HCT116 (cell line): ENCODE measurements at regions not wholly inside any gene's neighbourhood (a gene's known extent, or its start where the extent isn't known, plus 50 kb on each side); places are given as distances from the start of the nearest gene placed in this dataset.

Experiments used
- ATAC-seq: fragments of 200-7000 bp; cut with Tn5 transposase; 2 replicates; pipeline ENCODE4 v1.9.1; 2020; ENCODE audit warnings: mild to moderate bottlenecking, moderate library complexity
- BruUV-seq: library from RNA; stranded (reverse); fragments of 400-500 nt; replicated peaks from 2 replicates; lab custom pipeline; 2021; lab: Mats Ljungman, UMichigan
- CTCF ChIA-PET: fragments of 300-600 bp; sonication (Branson Sonifier 250); formaldehyde crosslinking; loops from one replicate; lab custom pipeline; 2021; ENCODE audit warnings: antibody characterized with exemption; lab: Charles Lee
- POLR2A ChIA-PET: fragments of 300-600, 350-600 bp; sonication (Branson Sonifier 250); formaldehyde crosslinking; loops from one replicate; lab custom pipeline; 2021; ENCODE audit warnings: antibody characterized with exemption; lab: Charles Lee
- RAD21 ChIA-PET, 2 experiments: fragments of 300-600 bp; sonication (Branson Sonifier 250); formaldehyde crosslinking; loops; one replicate each; lab custom pipeline; 2023; ENCODE audit warnings: low total read pairs in 2 of 2; ENCODE audit not compliant: uncharacterized antibody in 2 of 2, unreplicated experiment in 2 of 2, low non-redundant PET in 1 of 2; lab: Charles Lee
- DNase-seq: peaks from one replicate; pipeline ENCODE4 v3.0.0-alpha.2; 2010; ENCODE audit warnings: low read depth, low spot score
- H2AFZ ChIP-seq: fragments of 200-600 bp; shearing (Covaris generic), sonication (generic); 2 replicates; pipeline ENCODE4 v1.6.1; 2017; ENCODE audit warnings: low read depth, mixed run types, mixed read lengths, antibody characterized with exemption, low read length; ENCODE audit not compliant: poor library complexity, severe bottlenecking
- H3K27ac ChIP-seq: 2 replicates; pipeline ENCODE4 v1.5.1; 2012; ENCODE audit warnings: low read depth, low read length
- H3K27me3 ChIP-seq: fragments of 200-600 bp; sonication (generic); 2 replicates; pipeline ENCODE4 v1.6.1; 2016; ENCODE audit warnings: mixed run types, low read length, mixed read lengths; ENCODE audit not compliant: insufficient read depth
- H3K36me3 ChIP-seq, 2 experiments: fragments of 200-500 bp in 1 of 2; fragments of 200-600 bp in 1 of 2; sonication (Bioruptor generic) in 1 of 2; sonication (generic) in 1 of 2; 2 replicates each; pipeline versions ENCODE4 v1.5.1 to v1.6.1; 2014 to 2016; ENCODE audit warnings: low read length in 2 of 2, inconsistent platforms in 1 of 2, mixed read lengths in 1 of 2, mixed run types in 1 of 2; ENCODE audit not compliant: insufficient read depth in 2 of 2, control insufficient read depth in 1 of 2
- H3K4me1 ChIP-seq, 2 experiments: fragments of 200-600 bp in 1 of 2; sonication (generic) in 1 of 2; 2 replicates each; pipeline versions ENCODE4 v1.5.1 to v1.6.1; 2012 to 2017; ENCODE audit warnings: low read length in 2 of 2, inconsistent platforms in 1 of 2, mild to moderate bottlenecking in 1 of 2, mixed read lengths in 1 of 2, mixed run types in 1 of 2, moderate library complexity in 1 of 2; ENCODE audit not compliant: insufficient read depth in 2 of 2, control insufficient read depth in 1 of 2
- H3K4me2 ChIP-seq: fragments of 200-600 bp; sonication (generic); 2 replicates; pipeline ENCODE4 v1.6.1; 2017; ENCODE audit warnings: mixed run types, low read length, mixed read lengths
- H3K4me3 ChIP-seq, 2 experiments: fragments of 200-600 bp in 1 of 2; sonication (generic) in 1 of 2; replicated peaks in 1 of 2; 2 replicates each; pipeline ENCODE4 v1.5.1; 2011 to 2016; ENCODE audit warnings: low read length in 2 of 2, control low read depth in 1 of 2, low read depth in 1 of 2, mild to moderate bottlenecking in 1 of 2, mixed read lengths in 1 of 2, mixed run types in 1 of 2
- H3K79me2 ChIP-seq: fragments of 200-600 bp; sonication (generic); 2 replicates; pipeline ENCODE4 v1.6.1; 2017; ENCODE audit warnings: mild to moderate bottlenecking, mixed run types, low read length, moderate library complexity, mixed read lengths; ENCODE audit not compliant: insufficient read depth
- H3K9ac ChIP-seq: fragments of 200-600 bp; sonication (generic); 2 replicates; pipeline ENCODE4 v1.6.1; 2016; ENCODE audit warnings: low read length, mixed read lengths
- H3K9me2 ChIP-seq: fragments of 200-600 bp; sonication (generic), shearing (Covaris generic); 2 replicates; pipeline ENCODE4 v1.6.1; 2017; ENCODE audit warnings: mixed run types, mild to moderate bottlenecking, moderate library complexity; ENCODE audit not compliant: insufficient read depth
- H3K9me3 ChIP-seq, 2 experiments: fragments of 200-500 bp in 1 of 2; fragments of 200-600 bp in 1 of 2; sonication (Bioruptor generic) in 1 of 2; sonication (generic) in 1 of 2; 2 replicates each; pipeline ENCODE4 v1.6.1; 2014 to 2017; ENCODE audit warnings: low read length in 2 of 2, mixed read lengths in 2 of 2, inconsistent platforms in 1 of 2, low read depth in 1 of 2, mild to moderate bottlenecking in 1 of 2, mixed run types in 1 of 2, moderate library complexity in 1 of 2; ENCODE audit not compliant: control insufficient read depth in 1 of 2, insufficient read depth in 1 of 2
- H4K20me1 ChIP-seq: fragments of 200-600 bp; sonication (generic), shearing (Covaris generic); 2 replicates; pipeline ENCODE4 v1.6.1; 2017; ENCODE audit warnings: mixed run types, mild to moderate bottlenecking, moderate library complexity; ENCODE audit not compliant: insufficient read depth
- CBX3 ChIP-seq: IDR thresholded peaks from 2 replicates; pipeline ENCODE4 v1.6.1; 2012; ENCODE audit warnings: low read depth
- CEBPB ChIP-seq: IDR thresholded peaks from 2 replicates; pipeline ENCODE4 v1.6.1; 2012; ENCODE audit warnings: low read depth
- ELF1 ChIP-seq: IDR thresholded peaks from 2 replicates; pipeline ENCODE4 v1.6.1; 2012; ENCODE audit warnings: low read depth, borderline replicate concordance
- EZH2 ChIP-seq: fragments of 200-600 bp; sonication (generic); IDR thresholded peaks from 2 replicates; pipeline ENCODE4 v1.6.1; 2017; ENCODE audit warnings: antibody characterized with exemption, mixed run types
- FOSL1 ChIP-seq: IDR thresholded peaks from 2 replicates; pipeline ENCODE4 v1.6.1; 2012; ENCODE audit warnings: low read depth
- POLR2A ChIP-seq: IDR thresholded peaks from 2 replicates; pipeline ENCODE4 v1.7.0; 2011; ENCODE audit warnings: borderline replicate concordance; ENCODE audit not compliant: insufficient read depth, insufficient read length; ENCODE audit errors: extremely low read depth
- POLR2AphosphoS5 ChIP-seq: IDR thresholded peaks from 2 replicates; pipeline ENCODE4 v1.6.1; 2011; ENCODE audit warnings: mild to moderate bottlenecking, low read depth, low read length, moderate library complexity
- SP1 ChIP-seq: IDR thresholded peaks from 2 replicates; pipeline ENCODE4 v1.6.1; 2012; ENCODE audit warnings: low read depth
- SRF ChIP-seq: IDR thresholded peaks from 2 replicates; pipeline ENCODE4 v1.6.1; 2012; ENCODE audit warnings: low read depth
- YY1 ChIP-seq: IDR thresholded peaks from 2 replicates; pipeline ENCODE4 v1.6.1; 2011; ENCODE audit warnings: low read length, low read depth, moderate library complexity, mild to moderate bottlenecking; ENCODE audit not compliant: insufficient replicate concordance; ENCODE audit errors: extremely low read depth
- intact Hi-C: fragments of 100-400 bp; cut with micrococcal nuclease; formaldehyde crosslinking; loops from 2 replicates; pipeline ENCODE4 v1.10.0; 2022
- TF ChIP-seq, protein P1 (sequence below): IDR thresholded peaks from 2 replicates; pipeline ENCODE4 v1.6.1; 2012
- TF ChIP-seq, protein P2 (sequence below): IDR thresholded peaks from 2 replicates; pipeline ENCODE4 v1.6.1; 2012
- TF ChIP-seq, protein P3 (sequence below): IDR thresholded peaks from 2 replicates; pipeline ENCODE4 v1.6.1; 2012; ENCODE audit warnings: low read depth

DNA sequence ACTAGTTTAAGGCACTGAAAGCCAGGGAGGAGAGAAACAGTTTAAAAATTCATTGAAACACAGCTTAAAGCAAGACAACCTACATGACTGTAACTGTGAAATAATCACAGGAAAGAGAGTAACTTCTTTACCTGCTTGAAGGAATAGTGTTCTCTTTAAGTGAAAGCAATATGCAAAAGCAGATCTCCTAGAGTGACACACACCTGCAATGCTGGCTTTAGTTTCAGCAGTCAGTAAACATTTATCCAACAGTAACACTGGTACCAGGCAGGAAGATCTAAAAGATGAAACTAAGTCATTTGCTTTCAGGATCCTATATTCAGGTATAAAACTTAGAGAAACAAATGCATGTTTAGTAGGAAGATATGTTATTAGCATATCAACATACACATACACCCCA is 85.3 kb upstream of the PPM1H start:
- Histone ChIP-seq H3K9me3 (no peaks in the 10 kb centered on the region), H3K36me3 (no peaks in the 10 kb centered on the region), H2AFZ (no peak overlapping the region), H3K9ac (no peak overlapping the region), H3K4me3 (no peak overlapping the region), H3K27ac (no peak overlapping the region), H3K4me1 (no peaks in the 10 kb centered on the region), H4K20me1 (no peaks in the 10 kb centered on the region), H3K27me3 (no peaks in the 10 kb centered on the region), H3K4me2 (no peak overlapping the region), H3K9me2 (no peaks in the 10 kb centered on the region), H3K79me2 (no peaks in the 10 kb centered on the region)
- ChIA-PET RAD21 (no interaction called here), POLR2A (no interaction called here), CTCF (no interaction called here)
- DNase-seq = no peak
- BruUV-seq = no TSS peak
- intact Hi-C loops = no loop called here
- ATAC-seq = no peak
- no peak for TF ChIP-seq CBX3
- no peak for TF ChIP-seq SP1
- no peak for TF ChIP-seq CEBPB
- TF ChIP-seq, protein P1, sequence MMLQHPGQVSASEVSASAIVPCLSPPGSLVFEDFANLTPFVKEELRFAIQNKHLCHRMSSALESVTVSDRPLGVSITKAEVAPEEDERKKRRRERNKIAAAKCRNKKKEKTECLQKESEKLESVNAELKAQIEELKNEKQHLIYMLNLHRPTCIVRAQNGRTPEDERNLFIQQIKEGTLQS = no peak
- TF ChIP-seq ELF1 = no peak
- no peak for TF ChIP-seq EZH2
- no peak for TF ChIP-seq SRF
- no peak for TF ChIP-seq POLR2AphosphoS5
- no peak for TF ChIP-seq FOSL1
- TF ChIP-seq, protein P2, sequence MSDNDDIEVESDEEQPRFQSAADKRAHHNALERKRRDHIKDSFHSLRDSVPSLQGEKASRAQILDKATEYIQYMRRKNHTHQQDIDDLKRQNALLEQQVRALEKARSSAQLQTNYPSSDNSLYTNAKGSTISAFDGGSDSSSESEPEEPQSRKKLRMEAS = no peak
- no peak for TF ChIP-seq YY1
- no peak for TF ChIP-seq POLR2A
- TF ChIP-seq, protein P3, sequence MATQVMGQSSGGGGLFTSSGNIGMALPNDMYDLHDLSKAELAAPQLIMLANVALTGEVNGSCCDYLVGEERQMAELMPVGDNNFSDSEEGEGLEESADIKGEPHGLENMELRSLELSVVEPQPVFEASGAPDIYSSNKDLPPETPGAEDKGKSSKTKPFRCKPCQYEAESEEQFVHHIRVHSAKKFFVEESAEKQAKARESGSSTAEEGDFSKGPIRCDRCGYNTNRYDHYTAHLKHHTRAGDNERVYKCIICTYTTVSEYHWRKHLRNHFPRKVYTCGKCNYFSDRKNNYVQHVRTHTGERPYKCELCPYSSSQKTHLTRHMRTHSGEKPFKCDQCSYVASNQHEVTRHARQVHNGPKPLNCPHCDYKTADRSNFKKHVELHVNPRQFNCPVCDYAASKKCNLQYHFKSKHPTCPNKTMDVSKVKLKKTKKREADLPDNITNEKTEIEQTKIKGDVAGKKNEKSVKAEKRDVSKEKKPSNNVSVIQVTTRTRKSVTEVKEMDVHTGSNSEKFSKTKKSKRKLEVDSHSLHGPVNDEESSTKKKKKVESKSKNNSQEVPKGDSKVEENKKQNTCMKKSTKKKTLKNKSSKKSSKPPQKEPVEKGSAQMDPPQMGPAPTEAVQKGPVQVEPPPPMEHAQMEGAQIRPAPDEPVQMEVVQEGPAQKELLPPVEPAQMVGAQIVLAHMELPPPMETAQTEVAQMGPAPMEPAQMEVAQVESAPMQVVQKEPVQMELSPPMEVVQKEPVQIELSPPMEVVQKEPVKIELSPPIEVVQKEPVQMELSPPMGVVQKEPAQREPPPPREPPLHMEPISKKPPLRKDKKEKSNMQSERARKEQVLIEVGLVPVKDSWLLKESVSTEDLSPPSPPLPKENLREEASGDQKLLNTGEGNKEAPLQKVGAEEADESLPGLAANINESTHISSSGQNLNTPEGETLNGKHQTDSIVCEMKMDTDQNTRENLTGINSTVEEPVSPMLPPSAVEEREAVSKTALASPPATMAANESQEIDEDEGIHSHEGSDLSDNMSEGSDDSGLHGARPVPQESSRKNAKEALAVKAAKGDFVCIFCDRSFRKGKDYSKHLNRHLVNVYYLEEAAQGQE = no peak
